IMR-90 (cell line): ENCODE measurements at regions not wholly inside any gene's neighbourhood (a gene's known extent, or its start where the extent isn't known, plus 50 kb on each side); places are given as distances from the start of the nearest gene placed in this dataset.

Experiments
- ATAC-seq: fragments of 200-7000 bp; cut with Tn5 transposase; 2 replicates; pipeline ENCODE4 v1.9.1; 2020; ENCODE audit warnings: low read depth, mild to moderate bottlenecking, moderate library complexity
- BruUV-seq: library from RNA; stranded (reverse); fragments of 400-500 nt; replicated peaks from 2 replicates; lab custom pipeline; 2021; lab: Mats Ljungman, UMichigan
- CTCF ChIA-PET: fragments of 300-600 bp; formaldehyde crosslinking; extraction: SDS; loops from one replicate; lab custom pipeline; 2021; ENCODE audit warnings: antibody characterized with exemption; lab: Yijun Ruan, JAX
- POLR2A ChIA-PET: fragments of 300-600 bp; sonication (Branson Sonifier 250); formaldehyde crosslinking; loops from one replicate; lab custom pipeline; 2022; ENCODE audit warnings: antibody characterized with exemption; ENCODE audit not compliant: unreplicated experiment; lab: Charles Lee
- DNase-seq: peaks from one replicate; pipeline ENCODE4 v3.0.0; 2013
- H2AFZ ChIP-seq: replicated peaks from 2 replicates; pipeline ENCODE3; 2013; ENCODE audit warnings: low read length, mild to moderate bottlenecking; ENCODE audit not compliant: poor library complexity
- H2AK5ac ChIP-seq: 2 replicates; pipeline ENCODE4 v1.6.1; 2013; ENCODE audit warnings: low read depth, low read length, inconsistent platforms
- H2AK9ac ChIP-seq: replicated peaks from 2 replicates; pipeline ENCODE3; 2013; ENCODE audit warnings: mild to moderate bottlenecking, low read depth, low read length, moderate library complexity; ENCODE audit not compliant: poor library complexity
- H2BK120ac ChIP-seq: 2 replicates; pipeline ENCODE4 v1.6.1; 2013; ENCODE audit warnings: low read depth, low read length, inconsistent platforms
- H2BK15ac ChIP-seq: 3 replicates; pipeline ENCODE4 v1.6.1; 2013; ENCODE audit warnings: low read depth, low read length, inconsistent platforms
- H2BK20ac ChIP-seq: 2 replicates; pipeline ENCODE4 v1.6.1; 2013; ENCODE audit warnings: low read depth, mild to moderate bottlenecking, inconsistent platforms, low read length, moderate library complexity
- H2BK5ac ChIP-seq: 2 replicates; pipeline ENCODE4 v1.6.1; 2013; ENCODE audit warnings: mild to moderate bottlenecking, low read depth, low read length, inconsistent platforms; ENCODE audit not compliant: poor library complexity, severe bottlenecking
- H3K14ac ChIP-seq: replicated peaks from 2 replicates; pipeline ENCODE4 v1.6.1; 2013; ENCODE audit warnings: low read depth, low read length, inconsistent platforms
- H3K18ac ChIP-seq: 2 replicates; pipeline ENCODE4 v1.6.1; 2013; ENCODE audit warnings: low read depth, low read length, control low read depth
- H3K23ac ChIP-seq: 2 replicates; pipeline ENCODE4 v1.6.1; 2013; ENCODE audit warnings: low read depth, low read length, inconsistent platforms
- H3K27ac ChIP-seq: 2 replicates; pipeline ENCODE4 v1.5.1; 2013; ENCODE audit warnings: mild to moderate bottlenecking, control low read depth, low read length; ENCODE audit not compliant: insufficient read depth
- H3K27me3 ChIP-seq: 2 replicates; pipeline ENCODE4 v1.6.1; 2013; ENCODE audit warnings: low read length; ENCODE audit not compliant: control insufficient read depth, insufficient read depth
- H3K36me3 ChIP-seq: 2 replicates; pipeline ENCODE4 v1.6.1; 2013; ENCODE audit warnings: low read length, mixed read lengths; ENCODE audit not compliant: control insufficient read depth, insufficient read depth
- H3K4ac ChIP-seq: 2 replicates; pipeline ENCODE4 v1.6.1; 2013; ENCODE audit warnings: low read depth, low read length, inconsistent platforms
- H3K4me1 ChIP-seq: 2 replicates; pipeline ENCODE4 v1.6.1; 2013; ENCODE audit warnings: low read length, mixed read lengths; ENCODE audit not compliant: control insufficient read depth, insufficient read depth
- H3K4me2 ChIP-seq: 2 replicates; pipeline ENCODE4 v1.6.1; 2013; ENCODE audit warnings: low read depth, mild to moderate bottlenecking, control low read depth, low read length, moderate library complexity
- H3K4me3 ChIP-seq: 2 replicates; pipeline ENCODE4 v1.5.1; 2013; ENCODE audit warnings: low read depth, mild to moderate bottlenecking, control low read depth, low read length, moderate library complexity; ENCODE audit not compliant: insufficient read depth
- H3K56ac ChIP-seq: 2 replicates; pipeline ENCODE4 v1.6.1; 2013; ENCODE audit warnings: low read length, inconsistent platforms; ENCODE audit not compliant: insufficient read depth; ENCODE audit errors: extremely low read depth
- H3K79me1 ChIP-seq, 2 experiments: 2 replicates each; pipeline ENCODE4 v1.6.1; 2013; ENCODE audit warnings: low read length in 2 of 2, inconsistent platforms in 1 of 2, low read depth in 1 of 2
- H3K9ac ChIP-seq: 2 replicates; pipeline ENCODE4 v1.6.1; 2013; ENCODE audit warnings: low read depth, low read length, control low read depth
- H3K9me1 ChIP-seq: 2 replicates; pipeline ENCODE4 v1.6.1; 2013; ENCODE audit warnings: low read length, inconsistent platforms; ENCODE audit not compliant: insufficient read depth
- H3K9me3 ChIP-seq: 2 replicates; pipeline ENCODE4 v1.6.1; 2013; ENCODE audit warnings: low read length; ENCODE audit not compliant: control insufficient read depth, insufficient read depth
- H4K20me1 ChIP-seq: 2 replicates; pipeline ENCODE4 v1.6.1; 2013; ENCODE audit warnings: low read length, inconsistent platforms; ENCODE audit not compliant: insufficient read depth
- H4K5ac ChIP-seq: 2 replicates; pipeline ENCODE4 v1.6.1; 2013; ENCODE audit warnings: mild to moderate bottlenecking, low read depth, low read length, control low read depth
- H4K8ac ChIP-seq, 2 experiments: 2 replicates each; pipeline ENCODE4 v1.6.1; 2013; ENCODE audit warnings: low read depth in 2 of 2, low read length in 2 of 2, control low read depth in 1 of 2, inconsistent platforms in 1 of 2
- H4K91ac ChIP-seq: 2 replicates; pipeline ENCODE4 v1.6.1; 2013; ENCODE audit warnings: low read depth, low read length, inconsistent platforms; ENCODE audit not compliant: insufficient read depth
- BHLHE40 ChIP-seq: fragments of 150-350 bp; IDR thresholded peaks from 2 replicates; pipeline ENCODE4 v1.6.1; 2016; ENCODE audit warnings: mild to moderate bottlenecking, low read depth, low read length
- CEBPB ChIP-seq: IDR thresholded peaks from 2 replicates; pipeline ENCODE4 v1.6.1; 2012; ENCODE audit warnings: low read depth, low read length, improper control_type of control experiment
- FOS ChIP-seq: fragments of 150-350 bp; IDR thresholded peaks from 2 replicates; pipeline ENCODE4 v1.6.1; 2016; ENCODE audit warnings: low read depth, low read length
- MAZ ChIP-seq: IDR thresholded peaks from 2 replicates; pipeline ENCODE4 v1.6.1; 2012; ENCODE audit warnings: low read depth, mild to moderate bottlenecking, low read length, improper control_type of control experiment, moderate library complexity, borderline replicate concordance
- NFE2L2 ChIP-seq: fragments of 150-350 bp; IDR thresholded peaks from 2 replicates; pipeline ENCODE4 v1.6.1; 2016; ENCODE audit warnings: low read depth, mild to moderate bottlenecking, low read length
- RCOR1 ChIP-seq: IDR thresholded peaks from 2 replicates; pipeline ENCODE4 v1.6.1; 2012; ENCODE audit warnings: mild to moderate bottlenecking, low read length, improper control_type of control experiment; ENCODE audit not compliant: insufficient replicate concordance
- WGBS, 2 experiments: methylation state at CpG; one replicate each; pipeline versions ENCODE4 v1.1.5 to v1.1.7; 2013; ENCODE audit warnings: missing lambda C conversion rate in 2 of 2; ENCODE audit not compliant: insufficient read length in 1 of 2; ENCODE audit errors: extremely low coverage in 2 of 2; 5-methylcytosine and 5-hydroxymethylcytosine counted together
- dilution Hi-C: fragments of 300-500 bp; cut with HindIII; formaldehyde crosslinking; loops from one replicate; pipeline ENCODE4 v1.14.3; 2018; ENCODE audit warnings: low sequenced_read_pairs; ENCODE audit not compliant: unreplicated experiment
- in situ Hi-C: fragments of 300-500 bp; cut with MboI; formaldehyde crosslinking; loops from 3 replicates; pipeline ENCODE4 v1.14.3; 2019; ENCODE audit warnings: low sequenced_read_pairs, inconsistent platforms, mixed read lengths
- intact Hi-C: fragments of 100-400 bp; cut with micrococcal nuclease; formaldehyde crosslinking; loops from 2 replicates; pipeline ENCODE4 v1.10.0; 2022

DNA sequence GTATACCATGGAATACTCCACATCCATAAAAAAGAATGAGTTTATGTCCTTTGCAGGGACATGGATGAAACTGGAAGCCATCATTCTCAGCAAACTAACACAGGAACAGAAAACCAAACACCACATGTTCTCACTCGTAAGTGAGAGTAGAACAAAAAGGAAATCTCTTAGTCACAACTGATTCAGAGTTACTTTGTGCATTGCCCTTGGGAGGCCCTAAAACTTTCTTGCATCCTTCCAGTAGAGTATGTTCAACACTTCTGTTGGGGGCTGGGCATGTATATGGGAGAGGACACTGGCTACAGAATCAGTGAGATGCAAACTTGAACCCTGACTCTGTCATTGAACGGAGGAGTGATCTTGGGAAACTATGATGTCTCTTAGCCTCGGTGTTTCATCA is 147.4 kb upstream of the IRX5 start:
- H3K9me3 ChIP-seq = no peaks in the 10 kb centered on the region; the same call in 1 of the 2 replicates
- no peak for ATAC-seq
- H3K27me3 ChIP-seq = no peaks in the 10 kb centered on the region
- H3K14ac ChIP-seq = no peak overlapping the region
- no peaks in the 10 kb centered on the region for H3K9me1 ChIP-seq
- no peaks in the 10 kb centered on the region for H3K4me1 ChIP-seq
- H2BK20ac ChIP-seq = no peak overlapping the region
- H2AFZ ChIP-seq = no peak overlapping the region
- no peak overlapping the region for H3K27ac ChIP-seq
- TF ChIP-seq MAZ (no peak), FOS (no peak), CEBPB (no peak), NFE2L2 (no peak), BHLHE40 (no peak), RCOR1 (no peak)
- H2AK5ac ChIP-seq = no peak overlapping the region
- in situ Hi-C loops (no loop called here), intact Hi-C loops (no loop called here), dilution Hi-C loops (no loop called here)
- H3K79me1 ChIP-seq = no peaks in the 10 kb centered on the region
- no peak overlapping the region for H2AK9ac ChIP-seq
- no peak overlapping the region for H3K18ac ChIP-seq
- no peak overlapping the region for H3K4me3 ChIP-seq
- no peak overlapping the region for H3K56ac ChIP-seq
- no peak overlapping the region for H4K8ac ChIP-seq
- no peak overlapping the region for H4K91ac ChIP-seq
- no CpG with 5 or more reads among the region's 3 CpGs for WGBS, 2 experiments
- DNase-seq = no peak
- ChIA-PET CTCF (no interaction called here), POLR2A (no interaction called here)
- H4K5ac ChIP-seq = no peak overlapping the region
- BruUV-seq = no TSS peak
- no peak overlapping the region for H2BK120ac ChIP-seq
- no peaks in the 10 kb centered on the region for H3K36me3 ChIP-seq
- H4K20me1 ChIP-seq = no peaks in the 10 kb centered on the region
- no peak overlapping the region for H3K23ac ChIP-seq
- no peak overlapping the region for H3K4ac ChIP-seq
- no peak overlapping the region for H2BK15ac ChIP-seq
- H2BK5ac ChIP-seq = no peak overlapping the region
- H3K9ac ChIP-seq = no peak overlapping the region
- no peak overlapping the region for H3K4me2 ChIP-seq
